Right lobe of liver (tissue), 4 donors: ENCODE measurements at regions not wholly inside any gene's neighbourhood (a gene's known extent, or its start where the extent isn't known, plus 50 kb on each side); places are given as distances from the start of the nearest gene placed in this dataset.

ENCODE experiments used
- POLR2A ChIP-seq: fragments of 450-650 bp; IDR thresholded peaks from one replicate; pipeline ENCODE4 v1.6.1; 2017; ENCODE audit warnings: antibody characterized with exemption, mild to moderate bottlenecking
- TF ChIP-seq, protein P1 (sequence below), 4 donors: fragments of 200-600 bp in 3 of 4; fragments of 450-650 bp in 1 of 4; IDR thresholded peaks; one replicate each; pipeline versions ENCODE4 v1.5.1 to v1.8.0; 2016 to 2022; ENCODE audit warnings: antibody characterized with exemption in 4 of 4, mild to moderate bottlenecking in 2 of 4
- donor health status: DM: no; HTN: no; CAD: no.
- donor health status: DM: no; HTN: no; CAD: no.
- donor health status: DM: no; HTN: yes; CAD: no.

DNA sequence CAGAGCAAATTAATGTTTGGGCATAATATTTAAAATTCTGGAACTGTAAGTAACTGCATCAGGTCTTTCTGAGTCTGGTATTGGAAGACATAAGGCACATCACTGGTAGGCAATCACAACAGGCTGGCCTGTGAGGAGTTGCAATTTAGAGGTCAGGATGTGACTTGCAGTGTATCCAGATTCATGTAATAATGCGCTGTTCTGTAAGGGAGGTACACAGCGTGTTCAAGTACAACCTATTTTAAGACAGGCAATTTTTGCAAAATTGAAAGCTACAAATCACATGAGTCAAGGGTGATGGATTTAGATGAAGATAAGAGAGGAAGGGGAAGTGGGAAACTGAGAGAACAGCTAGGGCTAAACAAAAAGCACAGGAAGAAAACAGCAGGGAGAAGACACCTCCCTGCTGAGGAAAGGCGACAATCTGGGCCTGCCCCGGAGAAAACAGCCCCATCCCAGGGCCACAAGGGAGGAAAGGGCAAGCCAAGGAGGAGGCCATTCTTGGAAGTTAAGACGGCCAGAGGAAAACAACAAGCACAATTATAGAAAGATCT is 138.1 kb downstream of the LACC1 start:
- no peak for TF ChIP-seq POLR2A
- TF ChIP-seq, protein P1, sequence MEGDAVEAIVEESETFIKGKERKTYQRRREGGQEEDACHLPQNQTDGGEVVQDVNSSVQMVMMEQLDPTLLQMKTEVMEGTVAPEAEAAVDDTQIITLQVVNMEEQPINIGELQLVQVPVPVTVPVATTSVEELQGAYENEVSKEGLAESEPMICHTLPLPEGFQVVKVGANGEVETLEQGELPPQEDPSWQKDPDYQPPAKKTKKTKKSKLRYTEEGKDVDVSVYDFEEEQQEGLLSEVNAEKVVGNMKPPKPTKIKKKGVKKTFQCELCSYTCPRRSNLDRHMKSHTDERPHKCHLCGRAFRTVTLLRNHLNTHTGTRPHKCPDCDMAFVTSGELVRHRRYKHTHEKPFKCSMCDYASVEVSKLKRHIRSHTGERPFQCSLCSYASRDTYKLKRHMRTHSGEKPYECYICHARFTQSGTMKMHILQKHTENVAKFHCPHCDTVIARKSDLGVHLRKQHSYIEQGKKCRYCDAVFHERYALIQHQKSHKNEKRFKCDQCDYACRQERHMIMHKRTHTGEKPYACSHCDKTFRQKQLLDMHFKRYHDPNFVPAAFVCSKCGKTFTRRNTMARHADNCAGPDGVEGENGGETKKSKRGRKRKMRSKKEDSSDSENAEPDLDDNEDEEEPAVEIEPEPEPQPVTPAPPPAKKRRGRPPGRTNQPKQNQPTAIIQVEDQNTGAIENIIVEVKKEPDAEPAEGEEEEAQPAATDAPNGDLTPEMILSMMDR (IDR thresholded peaks at IDR 0.05) = no peak
